Osteoblast (primary cell): ENCODE measurements at regions not wholly inside any gene's neighbourhood (a gene's known extent, or its start where the extent isn't known, plus 50 kb on each side); places are given as distances from the start of the nearest gene placed in this dataset.

Experiments
- DNase-seq: peaks from one replicate; pipeline ENCODE4 v3.0.0; 2011; ENCODE audit warnings: low spot score, mixed read lengths; ENCODE audit not compliant: insufficient read length; ENCODE audit errors: missing footprints
- H2AFZ ChIP-seq: 2 replicates; pipeline ENCODE4 v1.6.0; 2011; ENCODE audit warnings: mild to moderate bottlenecking, low read length
- H3K27ac ChIP-seq: 2 replicates; pipeline ENCODE4 v1.5.1; 2011; ENCODE audit warnings: mild to moderate bottlenecking, low read depth, low read length, moderate library complexity
- H3K27me3 ChIP-seq: 2 replicates; pipeline ENCODE4 v1.6.0; 2012; ENCODE audit warnings: mild to moderate bottlenecking, control low read depth, inconsistent platforms, low read length, moderate library complexity; ENCODE audit not compliant: insufficient read depth
- H3K36me3 ChIP-seq: 2 replicates; pipeline ENCODE4 v1.5.1; 2011; ENCODE audit warnings: mild to moderate bottlenecking, low read length, control low read depth, moderate library complexity; ENCODE audit not compliant: insufficient read depth
- H3K4me1 ChIP-seq: 2 replicates; pipeline ENCODE4 v1.5.1; 2011; ENCODE audit warnings: mild to moderate bottlenecking, low read length, control low read depth, moderate library complexity; ENCODE audit not compliant: insufficient read depth
- H3K4me2 ChIP-seq: 2 replicates; pipeline ENCODE4 v1.6.0; 2011; ENCODE audit warnings: mild to moderate bottlenecking, low read length; ENCODE audit not compliant: insufficient read depth
- H3K4me3 ChIP-seq: fragments of 200-600 bp; sonication (generic); 3 replicates; pipeline ENCODE4 v1.5.1; 2012; ENCODE audit warnings: mild to moderate bottlenecking, low read length, inconsistent platforms; ENCODE audit not compliant: insufficient read depth
- H3K79me2 ChIP-seq: 2 replicates; pipeline ENCODE4 v1.6.0; 2012; ENCODE audit warnings: mild to moderate bottlenecking, low read length, control low read depth, inconsistent platforms; ENCODE audit not compliant: insufficient read depth
- H3K9me3 ChIP-seq: 2 replicates; pipeline ENCODE4 v1.5.1; 2011; ENCODE audit warnings: low read depth, low read length, control low read depth
- H4K20me1 ChIP-seq: 2 replicates; pipeline ENCODE4 v1.6.0; 2012; ENCODE audit warnings: mild to moderate bottlenecking, low read length, control low read depth; ENCODE audit not compliant: insufficient read depth
- CTCF ChIP-seq: IDR thresholded peaks from 2 replicates; pipeline ENCODE4 v1.5.1; 2011; ENCODE audit warnings: mild to moderate bottlenecking, low read depth, low read length, moderate library complexity; ENCODE audit errors: extremely low read depth

GRCh38 chr5:174523311-174524071 is 200.9 kb upstream of the MSX2 start:
- TF ChIP-seq CTCF: no peak
- Histone ChIP-seq H3K4me3 (no peak overlapping the region), H3K79me2 (no peaks in the 10 kb centered on the region), H3K27ac (no peak overlapping the region), H2AFZ (no peak overlapping the region), H4K20me1 (no peaks in the 10 kb centered on the region), H3K36me3 (no peaks in the 10 kb centered on the region), H3K27me3 (no peaks in the 10 kb centered on the region), H3K9me3 (no peaks in the 10 kb centered on the region), H3K4me1 (no peaks in the 10 kb centered on the region), H3K4me2 (no peak overlapping the region)
- no peak for DNase-seq

GRCh38 chr5:174524351-174524750 is 200.0 kb upstream of the MSX2 start:
- Histone ChIP-seq H3K27me3 (no peaks in the 10 kb centered on the region), H4K20me1 (no peaks in the 10 kb centered on the region), H3K79me2 (no peaks in the 10 kb centered on the region), H3K27ac (no peak overlapping the region), H3K4me3 (no peak overlapping the region), H3K4me2 (no peak overlapping the region), H3K36me3 (no peaks in the 10 kb centered on the region), H2AFZ (no peak overlapping the region), H3K9me3 (no peaks in the 10 kb centered on the region), H3K4me1 (no peaks in the 10 kb centered on the region)
- TF ChIP-seq CTCF: no peak
- no peak for DNase-seq

- Histone ChIP-seq H3K36me3 (no peaks in the 10 kb centered on the region), H4K20me1 (no peaks in the 10 kb centered on the region), H2AFZ (no peak overlapping the region), H3K4me1 (no peaks in the 10 kb centered on the region), H3K9me3 (no peaks in the 10 kb centered on the region), H3K79me2 (no peaks in the 10 kb centered on the region), H3K27me3 (no peaks in the 10 kb centered on the region), H3K4me3 (no peak overlapping the region), H3K4me2 (no peak overlapping the region), H3K27ac (no peak overlapping the region)
- no peak for DNase-seq
- TF ChIP-seq CTCF: no peak
Measured at GRCh38 chr5:174526177-174526576, 198.2 kb upstream of the MSX2 start.

GRCh38 chr5:174527916-174528540 is 196.4 kb upstream of the MSX2 start:
- Histone ChIP-seq H3K4me2 (no peak overlapping the region), H3K79me2 (no peaks in the 10 kb centered on the region), H3K9me3 (no peaks in the 10 kb centered on the region), H4K20me1 (no peaks in the 10 kb centered on the region), H3K27ac (no peak overlapping the region), H3K4me3 (no peak overlapping the region), H3K36me3 (no peaks in the 10 kb centered on the region), H3K27me3 (no peaks in the 10 kb centered on the region), H3K4me1 (peaks cover 12% of the 10 kb centered on the region), H2AFZ (no peak overlapping the region)
- no peak for DNase-seq
- TF ChIP-seq CTCF: no peak
